ENCODE measurements at regions not wholly inside any gene's neighbourhood (a gene's known extent, or its start where the extent isn't known, plus 50 kb on each side); places are given as distances from the start of the nearest gene placed in this dataset.

- Histone ChIP-seq H3K9me3 (ENCODE audit: insufficient read depth, low read depth, low read length) (no peaks in the 10 kb centered on the region), H3K9me2 (replicated peaks; ENCODE audit: low read depth, low read length) (no peaks in the 10 kb centered on the region), H4K20me1 (ENCODE audit: insufficient read depth, low read length, poor library complexity, severe bottlenecking) (no peaks in the 10 kb centered on the region), H2AFZ (ENCODE audit: low read length) (no peak overlapping the region), H3K36me3 (ENCODE audit: insufficient read depth, low read length) (no peaks in the 10 kb centered on the region), H3K27me3 (ENCODE audit: insufficient read depth, low read length, poor library complexity, severe bottlenecking) (no peaks in the 10 kb centered on the region), H3F3A (ENCODE audit: low read depth) (no peaks in the 10 kb centered on the region), H3K79me2 (ENCODE audit: insufficient read depth, low read length) (no peaks in the 10 kb centered on the region), H3K9ac (ENCODE audit: low read depth, low read length, poor library complexity, severe bottlenecking) (no peak overlapping the region), H3K4me2 (ENCODE audit: low read depth, low read length, poor library complexity, severe bottlenecking) (no peak overlapping the region), H3K4me3 (ENCODE audit: low read length, poor library complexity, severe bottlenecking) (no peak overlapping the region), H3K4me1 (ENCODE audit: insufficient read depth, low read length, poor library complexity, severe bottlenecking) (no peaks in the 10 kb centered on the region)
- TF ChIP-seq EZH2phosphoT487 (IDR thresholded peaks at IDR 0.05; ENCODE audit: borderline replicate concordance) (no peak), CTCF (conservative IDR thresholded peaks at IDR 0.05; ENCODE audit: low read length) (no peak)
These were observed 59.4 kb upstream of the E2F7 start for GRCh38 chr12:77124767-77125166.

- no peaks in the 10 kb centered on the region for H3K79me2 ChIP-seq (ENCODE audit: insufficient read depth, low read length)
- no peaks in the 10 kb centered on the region for H3K9me2 ChIP-seq (replicated peaks; ENCODE audit: low read depth, low read length)
- no peaks in the 10 kb centered on the region for H3K4me1 ChIP-seq (ENCODE audit: insufficient read depth, low read length, poor library complexity, severe bottlenecking)
- no peaks in the 10 kb centered on the region for H4K20me1 ChIP-seq (ENCODE audit: insufficient read depth, low read length, poor library complexity, severe bottlenecking)
- H3K9ac ChIP-seq (ENCODE audit: low read depth, low read length, poor library complexity, severe bottlenecking), result no peak overlapping the region
- no peaks in the 10 kb centered on the region for H3K36me3 ChIP-seq (ENCODE audit: insufficient read depth, low read length)
- no peak overlapping the region for H2AFZ ChIP-seq (ENCODE audit: low read length)
- H3K4me2 ChIP-seq (ENCODE audit: low read depth, low read length, poor library complexity, severe bottlenecking), result no peak overlapping the region
- H3F3A ChIP-seq (ENCODE audit: low read depth), result no peaks in the 10 kb centered on the region
- no peaks in the 10 kb centered on the region for H3K27me3 ChIP-seq (ENCODE audit: insufficient read depth, low read length, poor library complexity, severe bottlenecking)
- no peak overlapping the region for H3K4me3 ChIP-seq (ENCODE audit: low read length, poor library complexity, severe bottlenecking)
- no peak for TF ChIP-seq CTCF (conservative IDR thresholded peaks at IDR 0.05; ENCODE audit: low read length)
- TF ChIP-seq EZH2phosphoT487 (IDR thresholded peaks at IDR 0.05; ENCODE audit: borderline replicate concordance), result no peak
- no peaks in the 10 kb centered on the region for H3K9me3 ChIP-seq (ENCODE audit: insufficient read depth, low read depth, low read length)
These were observed 57.3 kb upstream of the E2F7 start for GRCh38 chr12:77122661-77123060.

- Histone ChIP-seq H3K9me2 (replicated peaks; ENCODE audit: low read depth, low read length) (no peaks in the 10 kb centered on the region), H3K27me3 (ENCODE audit: insufficient read depth, low read length, poor library complexity, severe bottlenecking) (no peaks in the 10 kb centered on the region), H2AFZ (ENCODE audit: low read length) (no peak overlapping the region), H3K9ac (ENCODE audit: low read depth, low read length, poor library complexity, severe bottlenecking) (no peak overlapping the region), H3K9me3 (ENCODE audit: insufficient read depth, low read depth, low read length) (no peaks in the 10 kb centered on the region), H3K4me1 (ENCODE audit: insufficient read depth, low read length, poor library complexity, severe bottlenecking) (no peaks in the 10 kb centered on the region), H3K4me3 (ENCODE audit: low read length, poor library complexity, severe bottlenecking) (no peak overlapping the region), H3F3A (ENCODE audit: low read depth) (no peaks in the 10 kb centered on the region), H3K4me2 (ENCODE audit: low read depth, low read length, poor library complexity, severe bottlenecking) (no peak overlapping the region), H3K79me2 (ENCODE audit: insufficient read depth, low read length) (no peaks in the 10 kb centered on the region), H4K20me1 (ENCODE audit: insufficient read depth, low read length, poor library complexity, severe bottlenecking) (no peaks in the 10 kb centered on the region), H3K36me3 (ENCODE audit: insufficient read depth, low read length) (no peaks in the 10 kb centered on the region)
- TF ChIP-seq EZH2phosphoT487 (IDR thresholded peaks at IDR 0.05; ENCODE audit: borderline replicate concordance) (no peak), CTCF (conservative IDR thresholded peaks at IDR 0.05; ENCODE audit: low read length) (no peak)
These were observed 56.9 kb upstream of the E2F7 start for GRCh38 chr12:77122236-77122635.

All from Loucy (cell line).